A549 (cell line): ENCODE measurements at regions not wholly inside any gene's neighbourhood (a gene's known extent, or its start where the extent isn't known, plus 50 kb on each side); places are given as distances from the start of the nearest gene placed in this dataset.

Experiments
- ATAC-seq, 2 experiments: fragments of 200-7000 bp in 1 of 2; fragments of >200 bp in 1 of 2; cut with Nextera tagmentation in 1 of 2; cut with Tn5 transposase in 1 of 2; 3 replicates each; pipeline versions ENCODE4 v1.8.0 to v1.9.1; 2018 to 2020; ENCODE audit warnings: mild to moderate bottlenecking in 1 of 2, moderate library complexity in 1 of 2
- CTCF ChIA-PET: fragments of 300-600 bp; sonication (Branson Sonifier 250); formaldehyde crosslinking; extraction: SDS; loops from one replicate; lab custom pipeline; 2021; ENCODE audit warnings: antibody characterized with exemption, inconsistent platforms; lab: Yijun Ruan, JAX
- POLR2A ChIA-PET: fragments of 350-600 bp; formaldehyde crosslinking; extraction: SDS; loops from one replicate; lab custom pipeline; 2021; ENCODE audit warnings: antibody characterized with exemption, inconsistent platforms; lab: Yijun Ruan, JAX
- DNase-seq, 2 experiments: peaks; one replicate each; pipeline versions ENCODE4 v3.0.0 to v3.0.0-alpha.2; 2011 to 2016; ENCODE audit warnings: low read depth in 1 of 2, low spot score in 1 of 2
- FAIRE-seq: peaks from 2 replicates; lab custom pipeline; 2011; peaks lifted over from hg19 to GRCh38; lab: Jason Lieb, UNC
- H3K27ac ChIP-seq, 2 experiments: fragments of >200 bp; sonication (Bioruptor Twin); formaldehyde crosslinking; 3 replicates each; pipeline ENCODE4 v1.5.1; 2016 to 2017
- H3K4me1 ChIP-seq: fragments of >200 bp; sonication (Bioruptor Twin); formaldehyde crosslinking; 3 replicates; pipeline ENCODE4 v1.6.1; 2016
- H3K4me2 ChIP-seq: fragments of >200 bp; sonication (Bioruptor Twin); formaldehyde crosslinking; 3 replicates; pipeline ENCODE4 v1.6.1; 2016
- H3K4me3 ChIP-seq: fragments of >200 bp; sonication (Bioruptor Twin); formaldehyde crosslinking; 3 replicates; pipeline ENCODE4 v1.5.1; 2016
- H3K9me3 ChIP-seq: fragments of >200 bp; sonication (Bioruptor Twin); formaldehyde crosslinking; 3 replicates; pipeline ENCODE4 v1.6.1; 2016
- BHLHE40 ChIP-seq: IDR thresholded peaks from 2 replicates; pipeline ENCODE4 v1.6.1; 2012; ENCODE audit warnings: low read depth, low read length, inconsistent platforms
- CEBPB ChIP-seq, 2 experiments: fragments of >200 bp in 1 of 2; sonication (Bioruptor Twin) in 1 of 2; formaldehyde crosslinking in 1 of 2; IDR thresholded peaks; 2 replicates each; pipeline ENCODE4 v1.6.1; 2012 to 2016
- HOXA7 ChIP-seq: fragments of 250-450 bp; sonication (Bioruptor Pico); IDR thresholded peaks from 2 replicates; pipeline ENCODE4 v1.5.0; 2020; ENCODE audit warnings: mild to moderate bottlenecking, moderate library complexity
- HOXB13 ChIP-seq: fragments of 250-450 bp; sonication (Bioruptor Pico); IDR thresholded peaks from 2 replicates; pipeline ENCODE4 v1.5.0; 2020; ENCODE audit warnings: low read depth, mild to moderate bottlenecking, moderate library complexity
- HOXB5 ChIP-seq: fragments of 250-450 bp; sonication (Bioruptor Pico); IDR thresholded peaks from 2 replicates; pipeline ENCODE4 v1.5.0; 2020; ENCODE audit warnings: mild to moderate bottlenecking, moderate library complexity
- JUNB ChIP-seq: fragments of >200 bp; sonication (Bioruptor Twin); formaldehyde crosslinking; IDR thresholded peaks from 2 replicates; pipeline ENCODE4 v1.6.1; 2016
- NPAS2 ChIP-seq: fragments of 250-450 bp; sonication (Bioruptor Pico); IDR thresholded peaks from 2 replicates; pipeline ENCODE4 v1.8.0; 2022; ENCODE audit warnings: mild to moderate bottlenecking, moderate library complexity, borderline replicate concordance
- PHF8 ChIP-seq: fragments of 200-600 bp; sonication (generic); IDR thresholded peaks from 2 replicates; pipeline ENCODE4 v1.6.1; 2016; ENCODE audit warnings: low read depth, mild to moderate bottlenecking, antibody characterized with exemption, moderate library complexity, borderline replicate concordance
- POLR2A ChIP-seq: IDR thresholded peaks from 2 replicates; pipeline ENCODE4 v1.6.1; 2012; ENCODE audit warnings: mild to moderate bottlenecking, low read length
- RAD21 ChIP-seq, 2 experiments: fragments of >200 bp in 1 of 2; sonication (Bioruptor Twin) in 1 of 2; formaldehyde crosslinking in 1 of 2; IDR thresholded peaks in 1 of 2; conservative IDR thresholded peaks in 1 of 2; 2 replicates in 1 of 2; 3 replicates in 1 of 2; pipeline ENCODE4 v1.6.1; 2012 to 2018; ENCODE audit warnings: inconsistent platforms in 1 of 2
- RCOR1 ChIP-seq: fragments of 150-350 bp; IDR thresholded peaks from 2 replicates; pipeline ENCODE4 v1.6.1; 2014; ENCODE audit warnings: antibody characterized with exemption, low read length, low read depth
- RFX5 ChIP-seq: fragments of 450-650 bp; IDR thresholded peaks from 2 replicates; pipeline ENCODE4 v1.7.1; 2014; ENCODE audit warnings: antibody characterized with exemption, mild to moderate bottlenecking, moderate library complexity
- RNF2 ChIP-seq: fragments of 200-600 bp; sonication (generic); IDR thresholded peaks from 2 replicates; pipeline ENCODE4 v1.6.1; 2016; ENCODE audit warnings: low read depth, mild to moderate bottlenecking, antibody characterized with exemption, moderate library complexity, borderline replicate concordance
- SMC3 ChIP-seq: fragments of >200 bp; sonication (Bioruptor Twin); formaldehyde crosslinking; IDR thresholded peaks from 3 replicates; pipeline ENCODE4 v1.6.1; 2018; ENCODE audit warnings: inconsistent platforms
- SREBF2 ChIP-seq: fragments of 450-650 bp; IDR thresholded peaks from 2 replicates; pipeline ENCODE4 v1.6.1; 2014; ENCODE audit warnings: mild to moderate bottlenecking, moderate library complexity
- TFCP2L1 ChIP-seq: fragments of 250-450 bp; sonication (Bioruptor Pico); IDR thresholded peaks from 2 replicates; pipeline ENCODE4 v1.5.0; 2021; ENCODE audit warnings: mild to moderate bottlenecking
- ZNF302 ChIP-seq: fragments of 250-450 bp; sonication (Bioruptor Pico); IDR thresholded peaks from 2 replicates; pipeline ENCODE4 v1.9.0; 2021; ENCODE audit warnings: inconsistent platforms, mild to moderate bottlenecking, moderate library complexity
- ZSCAN20 ChIP-seq: fragments of 250-450 bp; sonication (Bioruptor Pico); IDR thresholded peaks from 2 replicates; pipeline ENCODE4 v1.8.0; 2022; ENCODE audit warnings: mild to moderate bottlenecking, moderate library complexity
- WGBS: methylation state at CpG from one replicate; pipeline ENCODE4 v1.1.6; 2017; ENCODE audit errors: missing lambda C conversion rate; 5-methylcytosine and 5-hydroxymethylcytosine counted together
- TF ChIP-seq, protein P1 (sequence below): IDR thresholded peaks from 2 replicates; pipeline ENCODE4 v1.6.1; 2012
- TF ChIP-seq, protein P2 (sequence below): fragments of >200 bp; sonication (Bioruptor Twin); formaldehyde crosslinking; IDR thresholded peaks from 3 replicates; pipeline ENCODE4 v1.5.1; 2016
- TF ChIP-seq, protein P3 (sequence below): fragments of 200-600 bp; sonication (generic); IDR thresholded peaks from 2 replicates; pipeline ENCODE4 v1.6.1; 2016; ENCODE audit warnings: antibody characterized with exemption, mild to moderate bottlenecking, moderate library complexity

DNA sequence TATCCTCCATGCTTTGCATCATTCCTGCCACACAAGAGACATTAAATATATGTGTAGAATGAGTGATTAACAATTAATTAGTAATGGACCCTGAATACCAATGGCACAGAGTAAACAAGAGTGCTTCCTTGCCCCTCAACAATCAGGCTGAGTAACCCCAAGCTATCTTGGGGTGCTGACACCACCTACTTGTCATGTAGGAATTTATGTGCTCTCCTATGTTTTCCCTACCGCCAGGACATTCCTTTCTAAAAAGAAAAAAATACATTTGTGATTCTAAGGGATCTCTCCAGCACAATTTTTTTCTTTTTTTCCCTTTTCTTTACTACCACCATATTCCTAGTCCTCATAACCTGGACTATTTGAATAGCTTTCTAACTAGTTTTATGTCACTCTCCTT, 449.1 kb downstream of the MFSD1 start:
- Histone ChIP-seq H3K4me3 (no peak overlapping the region), H3K27ac (no peak overlapping the region), H3K9me3 (peaks cover 21% of the 10 kb centered on the region; the same call in 2 of the 3 replicates), H3K4me1 (no peaks in the 10 kb centered on the region), H3K4me2 (no peak overlapping the region)
- TF ChIP-seq NPAS2 (CRISPR knock-in tag) (no peak), HOXA7 (no peak)
- WGBS = 28% methylated on average over 1 of the region's 1 CpG
- CTCF ChIA-PET = interaction anchor here (0.6 to 12.5 kb wide), 6 partner anchors 9 to 408 kb away, joined by 3 to 305 read pairs (median 4); no protein-coding TSS in a partner anchor
- POLR2A ChIA-PET = no interaction called here
- FAIRE-seq = no peak
- no peak for DNase-seq
- no peak for ATAC-seq

DNA sequence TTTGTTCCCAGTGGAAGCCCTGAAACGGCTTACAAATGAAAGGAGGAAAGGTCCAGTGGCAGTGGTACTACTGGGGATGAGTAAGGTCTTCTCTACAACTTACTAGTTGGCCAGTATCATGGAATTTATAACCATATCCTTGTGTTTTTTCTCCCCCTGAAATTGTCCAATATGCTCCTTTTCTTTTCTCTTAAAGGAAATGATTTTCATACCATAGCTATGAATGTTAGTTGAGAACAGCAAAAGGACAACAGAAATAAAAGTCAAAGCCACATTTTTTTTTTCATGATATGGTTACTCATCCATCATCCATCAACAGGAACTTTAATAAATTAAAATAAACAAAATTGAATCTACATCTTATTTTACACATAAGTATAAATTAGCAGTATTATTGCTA, 450.4 kb downstream of the MFSD1 start:
- H3K4me3 ChIP-seq = no peak overlapping the region
- H3K9me3 ChIP-seq = peaks cover 21% of the 10 kb centered on the region; the same call in 2 of the 3 replicates
- H3K27ac ChIP-seq = no peak overlapping the region
- 5% methylated on average over 1 of the region's 1 CpG for WGBS
- ChIA-PET POLR2A (no interaction called here), CTCF (interaction anchor here (0.7 to 12.5 kb wide), 17 partner anchors 8 to 1676 kb away, joined by 3 to 305 read pairs (median 3); no protein-coding TSS in a partner anchor)
- FAIRE-seq = no peak
- no peaks in the 10 kb centered on the region for H3K4me1 ChIP-seq
- no peak for DNase-seq
- ATAC-seq = no peak
- no peak overlapping the region for H3K4me2 ChIP-seq
- no peak for TF ChIP-seq TFCP2L1 (CRISPR knock-in tag)
- no peak for TF ChIP-seq ZSCAN20 (CRISPR knock-in tag)
- no peak for TF ChIP-seq JUNB
- no peak for TF ChIP-seq SREBF2
- TF ChIP-seq RNF2 = no peak
- no peak for TF ChIP-seq POLR2A
- no peak for TF ChIP-seq PHF8
- TF ChIP-seq, protein P1, sequence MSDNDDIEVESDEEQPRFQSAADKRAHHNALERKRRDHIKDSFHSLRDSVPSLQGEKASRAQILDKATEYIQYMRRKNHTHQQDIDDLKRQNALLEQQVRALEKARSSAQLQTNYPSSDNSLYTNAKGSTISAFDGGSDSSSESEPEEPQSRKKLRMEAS = no peak
- no peak for TF ChIP-seq CEBPB (IDR thresholded peaks at IDR 0.05)
- TF ChIP-seq HOXB5 (CRISPR knock-in tag) = no peak
- no peak for TF ChIP-seq RFX5

DNA sequence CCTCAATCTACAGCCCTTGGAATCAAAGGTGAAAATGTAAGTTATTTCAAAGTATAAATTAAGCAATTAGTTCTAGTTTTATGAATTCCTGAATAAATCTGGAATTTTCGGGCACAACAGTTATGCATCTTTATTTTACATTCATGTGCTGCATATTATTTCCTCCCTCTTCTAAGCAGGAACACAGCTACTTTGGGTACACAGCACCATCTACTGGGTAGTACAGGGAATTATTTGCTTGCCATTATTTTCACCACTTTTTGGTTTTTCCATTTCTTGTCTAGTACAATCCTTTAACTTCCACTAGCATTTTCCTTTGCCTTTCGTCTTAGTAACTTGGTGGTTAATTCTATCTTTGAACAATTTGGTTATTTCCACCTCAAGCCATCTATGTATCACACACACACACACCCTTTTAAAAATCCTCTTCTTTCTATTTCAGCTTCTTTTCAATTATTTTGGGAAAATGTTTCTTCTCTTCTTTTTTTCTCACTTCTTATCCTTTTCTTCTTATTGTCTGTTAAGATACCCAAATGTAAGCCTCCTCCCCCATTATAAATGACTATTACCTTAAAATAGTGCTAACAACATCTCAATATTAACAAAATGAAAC, 451.0 kb downstream of the MFSD1 start:
- peak; percentile 72 for FAIRE-seq

More for the DNA sequence above, 451.0 kb downstream of the MFSD1 start:
- H3K4me3 ChIP-seq = no peak overlapping the region
- WGBS = 1% methylated on average over 2 of the region's 2 CpGs
- ATAC-seq (no peak), DNase-seq (peak; percentile 5 to 68)
- H3K9me3 ChIP-seq = peaks cover 21% of the 10 kb centered on the region; the same call in 2 of the 3 replicates
- ChIA-PET POLR2A (no interaction called here), CTCF (interaction anchor here (0.7 to 12.5 kb wide), 16 partner anchors 8 to 1675 kb away, joined by 3 to 305 read pairs (median 4); no protein-coding TSS in a partner anchor)
- no peaks in the 10 kb centered on the region for H3K4me1 ChIP-seq
- no peak overlapping the region for H3K27ac ChIP-seq
- TF ChIP-seq RCOR1 (no peak), RAD21 (conservative IDR thresholded peaks at IDR 0.05 in 1 of 2, IDR thresholded peaks at IDR 0.05 in 1 of 2) (peak; percentile 65 to 84), BHLHE40 (no peak), SMC3 (peak; percentile 67), ZNF302 (CRISPR knock-in tag) (no peak), HOXB13 (CRISPR knock-in tag) (no peak)
- TF ChIP-seq, protein P2, sequence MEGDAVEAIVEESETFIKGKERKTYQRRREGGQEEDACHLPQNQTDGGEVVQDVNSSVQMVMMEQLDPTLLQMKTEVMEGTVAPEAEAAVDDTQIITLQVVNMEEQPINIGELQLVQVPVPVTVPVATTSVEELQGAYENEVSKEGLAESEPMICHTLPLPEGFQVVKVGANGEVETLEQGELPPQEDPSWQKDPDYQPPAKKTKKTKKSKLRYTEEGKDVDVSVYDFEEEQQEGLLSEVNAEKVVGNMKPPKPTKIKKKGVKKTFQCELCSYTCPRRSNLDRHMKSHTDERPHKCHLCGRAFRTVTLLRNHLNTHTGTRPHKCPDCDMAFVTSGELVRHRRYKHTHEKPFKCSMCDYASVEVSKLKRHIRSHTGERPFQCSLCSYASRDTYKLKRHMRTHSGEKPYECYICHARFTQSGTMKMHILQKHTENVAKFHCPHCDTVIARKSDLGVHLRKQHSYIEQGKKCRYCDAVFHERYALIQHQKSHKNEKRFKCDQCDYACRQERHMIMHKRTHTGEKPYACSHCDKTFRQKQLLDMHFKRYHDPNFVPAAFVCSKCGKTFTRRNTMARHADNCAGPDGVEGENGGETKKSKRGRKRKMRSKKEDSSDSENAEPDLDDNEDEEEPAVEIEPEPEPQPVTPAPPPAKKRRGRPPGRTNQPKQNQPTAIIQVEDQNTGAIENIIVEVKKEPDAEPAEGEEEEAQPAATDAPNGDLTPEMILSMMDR = peak; percentile 62
- TF ChIP-seq, protein P3, sequence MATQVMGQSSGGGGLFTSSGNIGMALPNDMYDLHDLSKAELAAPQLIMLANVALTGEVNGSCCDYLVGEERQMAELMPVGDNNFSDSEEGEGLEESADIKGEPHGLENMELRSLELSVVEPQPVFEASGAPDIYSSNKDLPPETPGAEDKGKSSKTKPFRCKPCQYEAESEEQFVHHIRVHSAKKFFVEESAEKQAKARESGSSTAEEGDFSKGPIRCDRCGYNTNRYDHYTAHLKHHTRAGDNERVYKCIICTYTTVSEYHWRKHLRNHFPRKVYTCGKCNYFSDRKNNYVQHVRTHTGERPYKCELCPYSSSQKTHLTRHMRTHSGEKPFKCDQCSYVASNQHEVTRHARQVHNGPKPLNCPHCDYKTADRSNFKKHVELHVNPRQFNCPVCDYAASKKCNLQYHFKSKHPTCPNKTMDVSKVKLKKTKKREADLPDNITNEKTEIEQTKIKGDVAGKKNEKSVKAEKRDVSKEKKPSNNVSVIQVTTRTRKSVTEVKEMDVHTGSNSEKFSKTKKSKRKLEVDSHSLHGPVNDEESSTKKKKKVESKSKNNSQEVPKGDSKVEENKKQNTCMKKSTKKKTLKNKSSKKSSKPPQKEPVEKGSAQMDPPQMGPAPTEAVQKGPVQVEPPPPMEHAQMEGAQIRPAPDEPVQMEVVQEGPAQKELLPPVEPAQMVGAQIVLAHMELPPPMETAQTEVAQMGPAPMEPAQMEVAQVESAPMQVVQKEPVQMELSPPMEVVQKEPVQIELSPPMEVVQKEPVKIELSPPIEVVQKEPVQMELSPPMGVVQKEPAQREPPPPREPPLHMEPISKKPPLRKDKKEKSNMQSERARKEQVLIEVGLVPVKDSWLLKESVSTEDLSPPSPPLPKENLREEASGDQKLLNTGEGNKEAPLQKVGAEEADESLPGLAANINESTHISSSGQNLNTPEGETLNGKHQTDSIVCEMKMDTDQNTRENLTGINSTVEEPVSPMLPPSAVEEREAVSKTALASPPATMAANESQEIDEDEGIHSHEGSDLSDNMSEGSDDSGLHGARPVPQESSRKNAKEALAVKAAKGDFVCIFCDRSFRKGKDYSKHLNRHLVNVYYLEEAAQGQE = no peak
- H3K4me2 ChIP-seq = no peak overlapping the region
